Amniotic stem cell (primary cell): ENCODE measurements at regions not wholly inside any gene's neighbourhood (a gene's known extent, or its start where the extent isn't known, plus 50 kb on each side); places are given as distances from the start of the nearest gene placed in this dataset.

Experiments used
- DNase-seq: peaks from one replicate; lab custom pipeline; 2025; lab: John Stamatoyannopoulos, UW

GRCh38 chr1:106962591-106962990 is 93.9 kb upstream of the PRMT6 start:
- no peak for DNase-seq

GRCh38 chr1:106964495-106964894 is 92.0 kb upstream of the PRMT6 start:
- DNase-seq, result no peak

GRCh38 chr1:106968644-106969043 is 87.8 kb upstream of the PRMT6 start:
- DNase-seq, result no peak

- no peak for DNase-seq
Measured at GRCh38 chr1:106969731-106970130, 86.7 kb upstream of the PRMT6 start.

- DNase-seq, result no peak
Measured at GRCh38 chr1:106972074-106972473, 84.4 kb upstream of the PRMT6 start.

GRCh38 chr1:106975944-106976343 is 80.5 kb upstream of the PRMT6 start:
- no peak for DNase-seq

- no peak for DNase-seq
Measured at GRCh38 chr1:106978477-106979322, 77.8 kb upstream of the PRMT6 start.

- no peak for DNase-seq
Measured at GRCh38 chr1:106979371-106979770, 77.1 kb upstream of the PRMT6 start.

- DNase-seq, result no peak
Measured at GRCh38 chr1:106980121-106980520, 76.4 kb upstream of the PRMT6 start.

GRCh38 chr1:106984801-106985200 is 71.7 kb upstream of the PRMT6 start:
- no peak for DNase-seq

GRCh38 chr1:106986603-106987002 is 69.9 kb upstream of the PRMT6 start:
- DNase-seq, result no peak

GRCh38 chr1:106995970-106996369 is 60.5 kb upstream of the PRMT6 start:
- no peak for DNase-seq

GRCh38 chr1:106998431-106999002 is 58.0 kb upstream of the PRMT6 start:
- no peak for DNase-seq

- no peak for DNase-seq
Measured at GRCh38 chr1:107000902-107001301, 55.6 kb upstream of the PRMT6 start.

GRCh38 chr1:107003972-107004371 is 52.5 kb upstream of the PRMT6 start:
- no peak for DNase-seq

- DNase-seq, result no peak
Measured at GRCh38 chr1:107004421-107004820, 52.1 kb upstream of the PRMT6 start.
